ENCODE measurements at regions not wholly inside any gene's neighbourhood (a gene's known extent, or its start where the extent isn't known, plus 50 kb on each side); places are given as distances from the start of the nearest gene placed in this dataset.

DNA sequence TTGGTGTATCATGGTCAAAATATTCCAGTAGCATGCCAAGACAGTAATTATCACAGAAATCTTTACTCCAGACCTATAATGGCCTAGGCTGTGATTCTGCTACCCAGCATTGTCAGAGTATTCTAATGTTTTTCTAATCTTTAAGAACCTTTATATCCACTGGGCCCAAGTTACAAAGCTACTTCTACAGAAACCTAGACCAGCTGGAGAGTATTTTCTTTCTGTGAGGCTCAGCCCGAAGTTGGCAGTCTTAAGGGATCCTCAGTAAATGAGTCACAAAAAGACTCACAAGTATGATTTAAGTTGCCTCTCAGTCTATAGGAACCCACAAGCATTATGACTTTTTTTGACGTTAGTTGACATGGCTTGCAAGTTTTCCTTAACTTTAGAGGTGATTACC is 638.5 kb upstream of the FAM241A start:
- BruUV-seq (replicated peaks), result no TSS peak
- Histone ChIP-seq H3K27me3 (replicated peaks in 1 of 2; ENCODE audit: control insufficient read depth in 2 of 2, insufficient read depth in 2 of 2, low read length in 1 of 2) (no peaks in the 10 kb centered on the region), H4K20me1 (ENCODE audit: control insufficient read depth, insufficient read depth) (no peaks in the 10 kb centered on the region), H3K9ac (ENCODE audit: control insufficient read depth, insufficient read depth, low read length) (no peak overlapping the region), H3K79me2 (ENCODE audit: control insufficient read depth, insufficient read depth, low read length) (no peaks in the 10 kb centered on the region), H3K27ac (ENCODE audit: control insufficient read depth, insufficient read depth) (no peak overlapping the region), H3K4me3 (no peak overlapping the region), H3K4me1 (ENCODE audit: control insufficient read depth, insufficient read depth, low read length) (no peaks in the 10 kb centered on the region), H3K9me3 (replicated peaks; ENCODE audit: control insufficient read depth, insufficient read depth, low read length) (no peaks in the 10 kb centered on the region), H3K4me2 (ENCODE audit: control insufficient read depth, insufficient read depth) (no peak overlapping the region), H2AFZ (ENCODE audit: control insufficient read depth, low read depth, low read length) (no peak overlapping the region), H3K36me3 (ENCODE audit: control insufficient read depth in 2 of 2, insufficient read depth in 2 of 2, low read length in 1 of 2) (no peaks in the 10 kb centered on the region)
- ATAC-seq (no peak), DNase-seq (ENCODE audit: low read depth, low spot score) (no peak), FAIRE-seq (no peak)
- TF ChIP-seq SP1 (IDR thresholded peaks at IDR 0.05; ENCODE audit: low read depth, low read length) (no peak), ZNF622 (IDR thresholded peaks at IDR 0.05) (no peak)
- TF ChIP-seq, protein P1, sequence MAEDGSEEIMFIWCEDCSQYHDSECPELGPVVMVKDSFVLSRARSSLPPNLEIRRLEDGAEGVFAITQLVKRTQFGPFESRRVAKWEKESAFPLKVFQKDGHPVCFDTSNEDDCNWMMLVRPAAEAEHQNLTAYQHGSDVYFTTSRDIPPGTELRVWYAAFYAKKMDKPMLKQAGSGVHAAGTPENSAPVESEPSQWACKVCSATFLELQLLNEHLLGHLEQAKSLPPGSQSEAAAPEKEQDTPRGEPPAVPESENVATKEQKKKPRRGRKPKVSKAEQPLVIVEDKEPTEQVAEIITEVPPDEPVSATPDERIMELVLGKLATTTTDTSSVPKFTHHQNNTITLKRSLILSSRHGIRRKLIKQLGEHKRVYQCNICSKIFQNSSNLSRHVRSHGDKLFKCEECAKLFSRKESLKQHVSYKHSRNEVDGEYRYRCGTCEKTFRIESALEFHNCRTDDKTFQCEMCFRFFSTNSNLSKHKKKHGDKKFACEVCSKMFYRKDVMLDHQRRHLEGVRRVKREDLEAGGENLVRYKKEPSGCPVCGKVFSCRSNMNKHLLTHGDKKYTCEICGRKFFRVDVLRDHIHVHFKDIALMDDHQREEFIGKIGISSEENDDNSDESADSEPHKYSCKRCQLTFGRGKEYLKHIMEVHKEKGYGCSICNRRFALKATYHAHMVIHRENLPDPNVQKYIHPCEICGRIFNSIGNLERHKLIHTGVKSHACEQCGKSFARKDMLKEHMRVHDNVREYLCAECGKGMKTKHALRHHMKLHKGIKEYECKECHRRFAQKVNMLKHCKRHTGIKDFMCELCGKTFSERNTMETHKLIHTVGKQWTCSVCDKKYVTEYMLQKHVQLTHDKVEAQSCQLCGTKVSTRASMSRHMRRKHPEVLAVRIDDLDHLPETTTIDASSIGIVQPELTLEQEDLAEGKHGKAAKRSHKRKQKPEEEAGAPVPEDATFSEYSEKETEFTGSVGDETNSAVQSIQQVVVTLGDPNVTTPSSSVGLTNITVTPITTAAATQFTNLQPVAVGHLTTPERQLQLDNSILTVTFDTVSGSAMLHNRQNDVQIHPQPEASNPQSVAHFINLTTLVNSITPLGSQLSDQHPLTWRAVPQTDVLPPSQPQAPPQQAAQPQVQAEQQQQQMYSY (CRISPR knock-in tag; IDR thresholded peaks at IDR 0.05), result no peak
- TF ChIP-seq, protein P2, sequence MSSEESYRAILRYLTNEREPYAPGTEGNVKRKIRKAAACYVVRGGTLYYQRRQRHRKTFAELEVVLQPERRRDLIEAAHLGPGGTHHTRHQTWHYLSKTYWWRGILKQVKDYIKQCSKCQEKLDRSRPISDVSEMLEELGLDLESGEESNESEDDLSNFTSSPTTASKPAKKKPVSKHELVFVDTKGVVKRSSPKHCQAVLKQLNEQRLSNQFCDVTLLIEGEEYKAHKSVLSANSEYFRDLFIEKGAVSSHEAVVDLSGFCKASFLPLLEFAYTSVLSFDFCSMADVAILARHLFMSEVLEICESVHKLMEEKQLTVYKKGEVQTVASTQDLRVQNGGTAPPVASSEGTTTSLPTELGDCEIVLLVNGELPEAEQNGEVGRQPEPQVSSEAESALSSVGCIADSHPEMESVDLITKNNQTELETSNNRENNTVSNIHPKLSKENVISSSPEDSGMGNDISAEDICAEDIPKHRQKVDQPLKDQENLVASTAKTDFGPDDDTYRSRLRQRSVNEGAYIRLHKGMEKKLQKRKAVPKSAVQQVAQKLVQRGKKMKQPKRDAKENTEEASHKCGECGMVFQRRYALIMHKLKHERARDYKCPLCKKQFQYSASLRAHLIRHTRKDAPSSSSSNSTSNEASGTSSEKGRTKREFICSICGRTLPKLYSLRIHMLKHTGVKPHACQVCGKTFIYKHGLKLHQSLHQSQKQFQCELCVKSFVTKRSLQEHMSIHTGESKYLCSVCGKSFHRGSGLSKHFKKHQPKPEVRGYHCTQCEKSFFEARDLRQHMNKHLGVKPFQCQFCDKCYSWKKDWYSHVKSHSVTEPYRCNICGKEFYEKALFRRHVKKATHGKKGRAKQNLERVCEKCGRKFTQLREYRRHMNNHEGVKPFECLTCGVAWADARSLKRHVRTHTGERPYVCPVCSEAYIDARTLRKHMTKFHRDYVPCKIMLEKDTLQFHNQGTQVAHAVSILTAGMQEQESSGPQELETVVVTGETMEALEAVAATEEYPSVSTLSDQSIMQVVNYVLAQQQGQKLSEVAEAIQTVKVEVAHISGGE (CRISPR knock-in tag; IDR thresholded peaks at IDR 0.05), result no peak
- ChIA-PET POLR2A (no interaction called here), SMC1A (ENCODE audit: uncharacterized antibody, unreplicated experiment) (no interaction called here), CTCF (no interaction called here), RAD21 (ENCODE audit: unreplicated experiment) (no interaction called here)
- intact Hi-C loops (cut with micrococcal nuclease; ENCODE audit: unreplicated experiment) (no loop called here), in situ Hi-C loops (cut with MboI) (no loop called here)
- 2% methylated on average over 2 of the region's 2 CpGs for WGBS (ENCODE audit: insufficient coverage, insufficient replicate concordance, low lambda C conversion rate, missing lambda C conversion rate)
